ENCODE measurements at regions not wholly inside any gene's neighbourhood (a gene's known extent, or its start where the extent isn't known, plus 50 kb on each side); places are given as distances from the start of the nearest gene placed in this dataset.

- no peaks in the 10 kb centered on the region for H3K36me3 ChIP-seq (ENCODE audit: control insufficient read depth, insufficient read depth, low read length)
- TF ChIP-seq POLR2AphosphoS5 (IDR thresholded peaks at IDR 0.05; ENCODE audit: low read depth, low read length) (no peak), SIN3A (IDR thresholded peaks at IDR 0.05; ENCODE audit: borderline replicate concordance, insufficient read depth, low read depth, low read length) (no peak), TCF7L2 (IDR thresholded peaks at IDR 0.05; ENCODE audit: low read depth, low read length) (no peak), CTCF (IDR thresholded peaks at IDR 0.05) (no peak), REST (IDR thresholded peaks at IDR 0.05; ENCODE audit: insufficient read depth in 1 of 2, low read depth in 2 of 2, low read length in 1 of 2) (no peak)
- no peaks in the 10 kb centered on the region for H3K4me1 ChIP-seq (ENCODE audit: control insufficient read depth, insufficient read depth, low read length)
- ATAC-seq (no peak), DNase-seq (ENCODE audit: low read depth, low spot score) (no peak)
- intact Hi-C loops (cut with micrococcal nuclease; ENCODE audit: unreplicated experiment) = no loop called here
- H3K4me3 ChIP-seq (ENCODE audit: low read depth in 2 of 2, low read length in 2 of 2) = no peak overlapping the region
- in situ Hi-C loops (cut with HindIII; ENCODE audit: low pct_unique_long_range_greater_than_20kb, low sequenced_read_pairs) = no loop called here
- CTCF ChIA-PET = no interaction called here
- POLR2A ChIA-PET = no interaction called here
- no peak overlapping the region for H3K27ac ChIP-seq (ENCODE audit: low read length)
- BruUV-seq (replicated peaks) = no TSS peak
- no peaks in the 10 kb centered on the region for H3K9me3 ChIP-seq (ENCODE audit: control insufficient read depth, insufficient read depth, low read depth, low read length)
- H3K27me3 ChIP-seq (ENCODE audit: control insufficient read depth, insufficient read depth, low read length) = peaks cover 2% of the 10 kb centered on the region; the same call in 1 of the 2 replicates
Measured at GRCh38 chr10:120145107-120145506, 252.6 kb downstream of the SEC23IP start.

- CTCF ChIA-PET = no interaction called here
- ATAC-seq (no peak), DNase-seq (ENCODE audit: low read depth, low spot score) (no peak)
- TF ChIP-seq SIN3A (IDR thresholded peaks at IDR 0.05; ENCODE audit: borderline replicate concordance, insufficient read depth, low read depth, low read length) (no peak), REST (IDR thresholded peaks at IDR 0.05; ENCODE audit: insufficient read depth in 1 of 2, low read depth in 2 of 2, low read length in 1 of 2) (no peak), TCF7L2 (IDR thresholded peaks at IDR 0.05; ENCODE audit: low read depth, low read length) (no peak), CTCF (IDR thresholded peaks at IDR 0.05) (no peak)
- Histone ChIP-seq H3K9me3 (ENCODE audit: control insufficient read depth, insufficient read depth, low read depth, low read length) (no peaks in the 10 kb centered on the region), H3K4me3 (ENCODE audit: low read depth in 2 of 2, low read length in 2 of 2) (no peak overlapping the region), H3K27ac (ENCODE audit: low read length) (no peak overlapping the region), H3K4me1 (ENCODE audit: control insufficient read depth, insufficient read depth, low read length) (no peaks in the 10 kb centered on the region), H3K27me3 (ENCODE audit: control insufficient read depth, insufficient read depth, low read length) (no peaks in the 10 kb centered on the region), H3K36me3 (ENCODE audit: control insufficient read depth, insufficient read depth, low read length) (no peaks in the 10 kb centered on the region)
- POLR2A ChIA-PET = no interaction called here
- BruUV-seq (replicated peaks) = no TSS peak
- intact Hi-C loops (cut with micrococcal nuclease; ENCODE audit: unreplicated experiment) = no loop called here
- in situ Hi-C loops (cut with HindIII; ENCODE audit: low pct_unique_long_range_greater_than_20kb, low sequenced_read_pairs) = no loop called here
Measured at GRCh38 chr10:120156614-120157274, 264.2 kb downstream of the SEC23IP start.
